ENCODE measurements at regions not wholly inside any gene's neighbourhood (a gene's known extent, or its start where the extent isn't known, plus 50 kb on each side); places are given as distances from the start of the nearest gene placed in this dataset.

DNA sequence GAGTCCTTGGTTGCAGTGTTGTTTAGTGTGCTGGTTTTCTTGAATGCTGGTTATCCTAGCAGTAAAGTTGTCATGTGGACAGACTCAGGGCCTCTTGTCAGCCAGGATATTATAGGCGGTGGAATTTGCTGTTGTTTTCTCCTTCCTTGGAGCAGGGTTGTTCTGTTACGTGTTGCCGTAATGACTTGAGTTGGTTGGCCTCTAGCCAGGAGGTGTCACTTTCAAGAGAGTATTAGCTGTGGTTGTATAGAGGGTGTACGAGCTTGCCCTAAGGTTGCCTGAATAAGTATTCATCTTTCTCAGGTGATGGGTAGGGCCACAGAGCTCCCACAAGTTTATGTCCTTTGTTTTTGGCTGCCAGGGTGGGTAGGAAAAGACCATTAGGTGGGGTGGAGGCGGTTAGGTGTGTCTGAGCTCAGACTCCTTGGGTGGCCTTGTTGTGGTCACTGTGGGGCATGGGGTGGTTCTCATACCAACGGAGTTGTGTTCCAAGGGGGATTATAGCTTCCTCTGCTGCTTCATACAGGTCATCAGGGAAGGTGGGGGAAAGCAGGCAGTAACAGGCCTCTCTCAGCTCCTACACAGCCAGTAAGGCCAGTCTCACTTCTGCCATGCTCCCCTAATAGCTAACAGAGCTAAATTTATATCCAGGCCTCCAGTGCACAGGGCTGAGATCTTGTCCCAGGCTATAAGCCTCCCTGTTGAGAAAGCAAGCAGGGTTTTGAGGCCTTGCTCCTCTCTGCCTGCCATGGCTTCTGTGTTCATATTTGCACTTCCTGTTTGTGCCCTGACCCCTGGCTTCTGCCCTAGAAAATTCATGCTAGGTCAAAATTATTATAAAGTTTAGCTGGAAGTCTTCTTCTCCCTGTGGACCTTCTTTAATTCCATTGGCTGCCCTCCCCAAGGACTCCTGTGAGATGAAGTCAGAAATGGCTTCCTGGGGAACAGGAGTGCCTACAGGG is 594.7 kb downstream of the RAPGEF2 start:
- 77 to 84% methylated on average over 6 of the region's 6 CpGs for WGBS, 2 donors
- H3K9ac ChIP-seq (ENCODE audit: insufficient read depth in 1 of 2, low read length in 2 of 2): no peak overlapping the region
- DNase-seq: no peak
- TF ChIP-seq, protein P1, sequence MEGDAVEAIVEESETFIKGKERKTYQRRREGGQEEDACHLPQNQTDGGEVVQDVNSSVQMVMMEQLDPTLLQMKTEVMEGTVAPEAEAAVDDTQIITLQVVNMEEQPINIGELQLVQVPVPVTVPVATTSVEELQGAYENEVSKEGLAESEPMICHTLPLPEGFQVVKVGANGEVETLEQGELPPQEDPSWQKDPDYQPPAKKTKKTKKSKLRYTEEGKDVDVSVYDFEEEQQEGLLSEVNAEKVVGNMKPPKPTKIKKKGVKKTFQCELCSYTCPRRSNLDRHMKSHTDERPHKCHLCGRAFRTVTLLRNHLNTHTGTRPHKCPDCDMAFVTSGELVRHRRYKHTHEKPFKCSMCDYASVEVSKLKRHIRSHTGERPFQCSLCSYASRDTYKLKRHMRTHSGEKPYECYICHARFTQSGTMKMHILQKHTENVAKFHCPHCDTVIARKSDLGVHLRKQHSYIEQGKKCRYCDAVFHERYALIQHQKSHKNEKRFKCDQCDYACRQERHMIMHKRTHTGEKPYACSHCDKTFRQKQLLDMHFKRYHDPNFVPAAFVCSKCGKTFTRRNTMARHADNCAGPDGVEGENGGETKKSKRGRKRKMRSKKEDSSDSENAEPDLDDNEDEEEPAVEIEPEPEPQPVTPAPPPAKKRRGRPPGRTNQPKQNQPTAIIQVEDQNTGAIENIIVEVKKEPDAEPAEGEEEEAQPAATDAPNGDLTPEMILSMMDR (IDR thresholded peaks at IDR 0.05; ENCODE audit: control extremely low read depth, extremely low read depth): no peak
- no peaks in the 10 kb centered on the region for H3K27me3 ChIP-seq (ENCODE audit: control insufficient read depth in 3 of 3, insufficient read depth in 3 of 3, low read length in 2 of 3)
- no peak for ATAC-seq (ENCODE audit: insufficient read depth, low FRiP score)
- H3K27ac ChIP-seq (ENCODE audit: low read depth in 1 of 2, low read length in 1 of 2): no peak overlapping the region
- H3K9me3 ChIP-seq (ENCODE audit: control insufficient read depth in 4 of 4, insufficient read depth in 3 of 4, low read length in 3 of 4): peaks cover 0 to 5% (median 2%) of the 10 kb centered on the region in 4 donors
- H3K36me3 ChIP-seq (ENCODE audit: control insufficient read depth in 4 of 4, insufficient read depth in 4 of 4, low read length in 4 of 4): no peaks in the 10 kb centered on the region
- no peak overlapping the region for H3K4me3 ChIP-seq
- H3K4me1 ChIP-seq (ENCODE audit: control insufficient read depth in 5 of 5, insufficient read depth in 5 of 5, low read length in 5 of 5): no peaks in the 10 kb centered on the region

DNA sequence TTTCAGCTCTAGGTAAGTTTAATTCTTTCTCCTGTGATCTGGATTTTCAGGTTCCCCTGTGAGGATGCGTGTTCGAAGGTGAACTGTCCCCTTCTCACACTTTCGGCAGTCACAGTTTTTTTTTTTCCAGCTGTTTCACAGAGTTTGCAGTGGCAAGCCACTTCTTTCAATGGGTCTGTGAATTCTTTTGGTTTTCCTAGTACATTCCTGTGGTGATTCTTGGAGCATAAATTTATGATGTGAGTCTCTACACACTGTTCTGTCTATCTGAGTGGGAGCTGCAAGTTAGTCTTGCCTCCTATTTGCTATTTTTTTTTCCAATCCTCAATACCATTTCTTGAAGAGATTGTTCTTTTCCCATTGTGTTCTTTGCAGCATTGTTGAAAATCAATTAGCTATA is 595.5 kb downstream of the RAPGEF2 start:
- no peak for DNase-seq
- TF ChIP-seq, protein P1 (IDR thresholded peaks at IDR 0.05; ENCODE audit: control extremely low read depth, extremely low read depth): no peak

DNA sequence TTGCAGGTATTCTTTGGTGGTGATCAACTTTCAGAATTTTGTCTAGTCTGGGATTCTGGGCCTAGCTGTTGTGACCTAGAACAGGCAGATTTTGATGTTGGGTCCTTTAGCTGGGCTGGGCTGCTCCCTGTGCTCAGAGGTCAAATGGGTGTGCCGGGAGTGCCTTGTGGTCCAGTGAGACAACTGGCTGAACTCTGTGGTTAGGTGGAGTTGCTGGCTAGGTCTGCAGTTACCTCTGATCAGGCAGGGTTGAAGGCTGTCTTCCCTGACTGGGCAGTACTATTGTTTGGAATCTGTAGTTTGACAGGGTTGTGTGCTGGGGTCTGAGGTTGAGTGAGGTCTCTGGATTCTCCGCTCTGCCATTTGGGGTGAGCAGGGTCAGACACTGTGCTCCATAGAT is 599.3 kb downstream of the RAPGEF2 start:
- 90 to 96% methylated on average over 2 of the region's 2 CpGs for WGBS, 2 donors
- no peak overlapping the region for H3K27ac ChIP-seq (ENCODE audit: low read depth in 1 of 2, low read length in 1 of 2)
- no peak overlapping the region for H3K9ac ChIP-seq (ENCODE audit: insufficient read depth in 1 of 2, low read length in 2 of 2)
- H3K4me3 ChIP-seq: no peak overlapping the region
- TF ChIP-seq, protein P1 (IDR thresholded peaks at IDR 0.05; ENCODE audit: control extremely low read depth, extremely low read depth): no peak
- H3K9me3 ChIP-seq (ENCODE audit: control insufficient read depth in 4 of 4, insufficient read depth in 3 of 4, low read length in 3 of 4): peaks cover 0 to 7% (median under 1%) of the 10 kb centered on the region in 4 donors
- DNase-seq: no peak
- ATAC-seq (ENCODE audit: insufficient read depth, low FRiP score): no peak
- no peaks in the 10 kb centered on the region for H3K4me1 ChIP-seq (ENCODE audit: control insufficient read depth in 5 of 5, insufficient read depth in 5 of 5, low read length in 5 of 5)
- H3K36me3 ChIP-seq (ENCODE audit: control insufficient read depth in 4 of 4, insufficient read depth in 4 of 4, low read length in 4 of 4): no peaks in the 10 kb centered on the region
- no peaks in the 10 kb centered on the region for H3K27me3 ChIP-seq (ENCODE audit: control insufficient read depth in 3 of 3, insufficient read depth in 3 of 3, low read length in 2 of 3)

More for the DNA sequence above, 595.5 kb downstream of the RAPGEF2 start:
- H3K36me3 ChIP-seq (ENCODE audit: control insufficient read depth in 4 of 4, insufficient read depth in 4 of 4, low read length in 4 of 4): no peaks in the 10 kb centered on the region
- H3K4me1 ChIP-seq (ENCODE audit: control insufficient read depth in 5 of 5, insufficient read depth in 5 of 5, low read length in 5 of 5): no peaks in the 10 kb centered on the region
- no peak for ATAC-seq (ENCODE audit: insufficient read depth, low FRiP score)
- peaks cover 0 to 6% (median under 1%) of the 10 kb centered on the region in 4 donors for H3K9me3 ChIP-seq (ENCODE audit: control insufficient read depth in 4 of 4, insufficient read depth in 3 of 4, low read length in 3 of 4)
- no peak overlapping the region for H3K4me3 ChIP-seq
- H3K27me3 ChIP-seq (ENCODE audit: control insufficient read depth in 3 of 3, insufficient read depth in 3 of 3, low read length in 2 of 3): no peaks in the 10 kb centered on the region
- H3K9ac ChIP-seq (ENCODE audit: insufficient read depth in 1 of 2, low read length in 2 of 2): no peak overlapping the region
- H3K27ac ChIP-seq (ENCODE audit: low read depth in 1 of 2, low read length in 1 of 2): no peak overlapping the region
- 95 to 100% methylated on average over 3 of the region's 3 CpGs for WGBS, 2 donors

Data from lung (tissue), 11 donors.